Mesenchymal stem cell (in vitro differentiated cells and primary cell): ENCODE measurements at regions not wholly inside any gene's neighbourhood (a gene's known extent, or its start where the extent isn't known, plus 50 kb on each side); places are given as distances from the start of the nearest gene placed in this dataset.
"Not testable (repeated sequence)": the region's sequence is repeated elsewhere in the genome, so short reads cannot be mapped to it uniquely, and the experiment has no call there.

Experiments used
- DNase-seq: peaks from one replicate; pipeline ENCODE4 v3.0.0-alpha.2; 2013
- H2AFZ ChIP-seq: one replicate; pipeline ENCODE4 v1.6.1; 2013; ENCODE audit warnings: low read depth, mild to moderate bottlenecking, control low read depth, inconsistent platforms, low read length, moderate library complexity
- H2AK5ac ChIP-seq: 2 replicates; pipeline ENCODE4 v1.6.1; 2013; ENCODE audit warnings: low read length, moderate library complexity, mild to moderate bottlenecking, inconsistent platforms; ENCODE audit not compliant: severe bottlenecking
- H2BK120ac ChIP-seq: one replicate; pipeline ENCODE4 v1.6.1; 2013; ENCODE audit warnings: low read depth, mild to moderate bottlenecking, inconsistent platforms, low read length, moderate library complexity
- H2BK12ac ChIP-seq, 2 experiments: one replicate each; pipeline ENCODE4 v1.6.1; 2013; ENCODE audit warnings: inconsistent platforms in 2 of 2, low read length in 2 of 2, mild to moderate bottlenecking in 2 of 2, moderate library complexity in 2 of 2, control low read depth in 1 of 2
- H2BK15ac ChIP-seq: one replicate; pipeline ENCODE4 v1.6.1; 2013; ENCODE audit warnings: mild to moderate bottlenecking, low read depth, inconsistent platforms; ENCODE audit not compliant: poor library complexity, severe bottlenecking
- H2BK5ac ChIP-seq: 2 replicates; pipeline ENCODE4 v1.6.1; 2013; ENCODE audit warnings: low read depth, mild to moderate bottlenecking, low read length, control low read depth, inconsistent platforms; ENCODE audit not compliant: poor library complexity, severe bottlenecking
- H3K14ac ChIP-seq, 2 experiments: one replicate each; pipeline ENCODE4 v1.6.1; 2013; ENCODE audit warnings: inconsistent platforms in 2 of 2, low read length in 2 of 2, control low read depth in 1 of 2, mild to moderate bottlenecking in 1 of 2, moderate library complexity in 1 of 2
- H3K18ac ChIP-seq, 2 experiments: one replicate each; pipeline ENCODE4 v1.6.1; 2013; ENCODE audit warnings: inconsistent platforms in 2 of 2, low read length in 2 of 2, control low read depth in 1 of 2, low read depth in 1 of 2, mild to moderate bottlenecking in 1 of 2
- H3K23ac ChIP-seq, 2 experiments: one replicate each; pipeline ENCODE4 v1.6.1; 2013; ENCODE audit warnings: inconsistent platforms in 2 of 2, low read length in 2 of 2, mild to moderate bottlenecking in 2 of 2, moderate library complexity in 2 of 2, control low read depth in 1 of 2
- H3K27ac ChIP-seq: 2 replicates; pipeline ENCODE4 v1.5.1; 2013; ENCODE audit warnings: mild to moderate bottlenecking, moderate library complexity, low read length, control low read depth, inconsistent platforms; ENCODE audit not compliant: poor library complexity, severe bottlenecking
- H3K27me3 ChIP-seq, 2 experiments: 2 replicates each; pipeline versions ENCODE4 v1.6.1 to v1.7.0; 2013; ENCODE audit warnings: low read length in 2 of 2, mild to moderate bottlenecking in 2 of 2, moderate library complexity in 2 of 2, control low read depth in 1 of 2, inconsistent platforms in 1 of 2; ENCODE audit not compliant: control insufficient read depth in 1 of 2, insufficient read depth in 1 of 2
- H3K36me3 ChIP-seq, 2 experiments: 2 replicates each; pipeline versions ENCODE4 v1.6.1 to v1.7.0; 2013; ENCODE audit warnings: low read length in 2 of 2, control low read depth in 1 of 2, inconsistent platforms in 1 of 2, low read depth in 1 of 2, mild to moderate bottlenecking in 1 of 2; ENCODE audit not compliant: insufficient read depth in 2 of 2, control insufficient read depth in 1 of 2
- H3K4ac ChIP-seq, 2 experiments: one replicate each; pipeline ENCODE4 v1.6.1; 2013; ENCODE audit warnings: inconsistent platforms in 2 of 2, low read length in 2 of 2, mild to moderate bottlenecking in 2 of 2, moderate library complexity in 2 of 2, control low read depth in 1 of 2, low read depth in 1 of 2
- H3K4me1 ChIP-seq: 2 replicates; pipeline ENCODE4 v1.6.1; 2013; ENCODE audit warnings: low read depth, low read length, control low read depth; ENCODE audit not compliant: control insufficient read depth, insufficient read depth
- H3K4me2 ChIP-seq: 2 replicates; pipeline ENCODE4 v1.6.1; 2013; ENCODE audit warnings: low read length, mild to moderate bottlenecking, inconsistent platforms; ENCODE audit not compliant: poor library complexity, severe bottlenecking
- H3K4me3 ChIP-seq, 2 experiments: 2 replicates each; pipeline versions ENCODE4 v1.5.1 to v1.7.0; 2013; ENCODE audit warnings: low read length in 2 of 2, mild to moderate bottlenecking in 2 of 2, control low read depth in 1 of 2, low read depth in 1 of 2; ENCODE audit not compliant: insufficient read depth in 1 of 2
- H3K79me1 ChIP-seq: replicated peaks from 2 replicates; pipeline ENCODE4 v1.6.1; 2013; ENCODE audit warnings: mild to moderate bottlenecking, control low read depth, low read length, inconsistent platforms; ENCODE audit not compliant: poor library complexity, severe bottlenecking
- H3K9ac ChIP-seq: 2 replicates; pipeline ENCODE4 v1.7.0; 2013; ENCODE audit warnings: mild to moderate bottlenecking, low read length, moderate library complexity
- H3K9me3 ChIP-seq: 2 replicates; pipeline ENCODE4 v1.7.0; 2013; ENCODE audit warnings: mild to moderate bottlenecking, low read length; ENCODE audit not compliant: control insufficient read depth
- H4K8ac ChIP-seq: one replicate; pipeline ENCODE4 v1.6.1; 2013; ENCODE audit warnings: inconsistent platforms, mild to moderate bottlenecking, low read length, moderate library complexity
- H4K91ac ChIP-seq: one replicate; pipeline ENCODE4 v1.6.1; 2013; ENCODE audit warnings: mild to moderate bottlenecking, low read length, inconsistent platforms
- WGBS: methylation state at CpG from one replicate; pipeline ENCODE4 v1.1.7; 2013; ENCODE audit warnings: mixed read lengths; 5-methylcytosine and 5-hydroxymethylcytosine counted together

DNA sequence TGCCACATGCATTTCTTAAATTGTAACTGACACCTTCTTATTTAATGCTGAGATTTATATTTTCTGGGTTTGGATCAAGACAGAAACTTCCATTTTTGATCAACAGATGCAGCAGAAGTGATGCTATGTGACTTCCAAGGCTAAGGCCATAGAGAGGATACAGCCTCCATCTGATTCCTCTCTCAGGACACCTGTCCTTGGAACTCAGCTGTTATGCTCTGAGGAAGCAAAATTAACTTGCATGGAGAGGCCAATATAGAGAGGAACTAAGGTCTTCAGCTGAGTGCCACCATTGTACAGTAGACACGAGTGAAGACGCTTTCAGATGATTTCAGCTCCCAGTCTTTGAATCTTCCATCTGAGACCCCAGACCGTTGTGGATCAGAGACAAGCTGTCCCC is 296.9 kb upstream of the TBL1XR1 start:
- H3K23ac ChIP-seq, result no peak overlapping the region
- H2AK5ac ChIP-seq, result no peak overlapping the region
- H3K9ac ChIP-seq, result no peak overlapping the region
- H3K27me3 ChIP-seq, result no peaks in the 10 kb centered on the region
- no peak overlapping the region for H4K8ac ChIP-seq
- H3K4ac ChIP-seq, result no peak overlapping the region
- peaks cover 3% of the 10 kb centered on the region for H3K4me1 ChIP-seq
- no peak overlapping the region for H3K18ac ChIP-seq
- H2BK15ac ChIP-seq, result no peak overlapping the region
- no peak overlapping the region for H2BK12ac ChIP-seq
- no peak overlapping the region for H3K4me2 ChIP-seq
- H3K36me3 ChIP-seq, result no peaks in the 10 kb centered on the region
- H3K14ac ChIP-seq, result no peak overlapping the region
- H2BK5ac ChIP-seq, result no peak overlapping the region
- no peak overlapping the region for H3K4me3 ChIP-seq
- no peak overlapping the region for H3K27ac ChIP-seq
- H2AFZ ChIP-seq, result no peak overlapping the region
- no peaks in the 10 kb centered on the region for H3K79me1 ChIP-seq
- H4K91ac ChIP-seq, result no peak overlapping the region
- no peak overlapping the region for H2BK120ac ChIP-seq
- WGBS, result 97% methylated on average over 3 of the region's 3 CpGs
- no peaks in the 10 kb centered on the region for H3K9me3 ChIP-seq
- no peak for DNase-seq

DNA sequence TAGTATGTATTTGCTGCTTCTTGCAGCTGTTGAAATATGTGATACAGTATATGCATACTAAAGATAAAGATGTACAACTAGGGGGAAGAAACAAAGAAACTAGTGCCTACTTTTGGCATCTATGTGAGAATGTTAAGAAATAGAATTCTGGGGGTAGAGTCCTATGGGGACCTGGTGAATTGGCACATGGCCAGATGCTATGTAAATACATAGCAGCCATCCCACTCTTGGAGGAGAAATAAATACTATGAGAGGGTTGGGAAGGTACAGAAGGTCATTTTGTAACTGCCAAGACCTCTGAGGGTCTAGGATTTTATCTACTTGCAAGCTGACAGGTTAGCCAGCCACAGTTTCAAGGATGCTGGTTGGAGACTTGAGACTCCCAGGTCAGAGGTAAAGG is 298.3 kb upstream of the TBL1XR1 start:
- H2BK120ac ChIP-seq, result no peak overlapping the region
- peak overlapping the region in 1 of 2 experiments; percentile 8 for H3K18ac ChIP-seq
- no peak overlapping the region for H3K4me2 ChIP-seq
- no peak overlapping the region for H3K14ac ChIP-seq
- no peak overlapping the region for H3K27ac ChIP-seq
- no peak overlapping the region for H3K23ac ChIP-seq
- H2BK5ac ChIP-seq, result no peak overlapping the region
- H3K27me3 ChIP-seq, result no peaks in the 10 kb centered on the region
- no peak overlapping the region for H2AFZ ChIP-seq
- no peak overlapping the region for H3K4ac ChIP-seq
- DNase-seq, result no peak
- no peak overlapping the region for H3K4me3 ChIP-seq
- no peaks in the 10 kb centered on the region for H3K36me3 ChIP-seq
- peaks cover 3% of the 10 kb centered on the region for H3K4me1 ChIP-seq
- H2AK5ac ChIP-seq, result no peak overlapping the region
- no peak overlapping the region for H4K91ac ChIP-seq
- no peaks in the 10 kb centered on the region for H3K79me1 ChIP-seq
- no peaks in the 10 kb centered on the region for H3K9me3 ChIP-seq
- no peak overlapping the region for H2BK12ac ChIP-seq
- no peak overlapping the region for H4K8ac ChIP-seq
- no peak overlapping the region for H3K9ac ChIP-seq
- no peak overlapping the region for H2BK15ac ChIP-seq

DNA sequence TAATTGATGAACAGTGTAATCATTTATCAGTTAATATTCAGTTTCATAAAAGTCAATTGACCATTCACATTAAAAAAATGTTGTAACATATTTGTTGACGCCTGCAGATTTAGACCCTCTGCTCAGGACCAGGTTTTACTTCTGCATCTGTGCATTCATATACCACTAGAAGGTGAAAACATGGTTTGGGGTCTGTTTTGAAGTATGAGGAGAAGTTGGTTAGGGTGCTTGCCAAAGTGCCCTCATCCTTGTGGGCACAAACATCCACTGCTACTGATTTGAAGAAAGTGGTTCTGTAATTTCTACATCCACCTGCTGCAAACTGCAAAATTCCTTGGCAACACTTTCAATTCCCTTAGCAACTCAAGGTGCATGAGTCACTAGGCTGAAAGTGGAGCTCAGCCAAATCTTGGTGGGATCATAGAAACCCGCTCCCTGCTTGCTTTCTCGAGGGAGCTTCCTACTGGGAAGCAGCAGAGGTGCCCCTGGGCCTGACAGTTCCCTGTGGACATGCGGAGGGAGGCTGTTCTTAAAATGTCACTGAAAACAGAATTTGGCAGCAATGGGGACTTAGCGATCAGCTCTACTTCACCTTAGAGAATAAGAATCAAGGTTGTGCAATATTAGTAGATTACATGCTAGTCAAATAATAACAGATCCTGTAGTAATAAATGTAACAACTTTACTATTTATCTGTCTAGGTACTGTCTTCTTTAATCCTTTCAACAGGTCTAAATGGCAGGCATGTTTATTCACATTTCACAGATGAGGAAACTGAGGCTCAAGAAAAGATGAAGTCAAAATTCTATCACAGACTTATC is 301.0 kb upstream of the TBL1XR1 start:
- Histone ChIP-seq H4K91ac (no peak overlapping the region), H3K27ac (no peak overlapping the region), H2BK120ac (no peak overlapping the region), H2BK15ac (no peak overlapping the region), H2AK5ac (no peak overlapping the region), H2AFZ (peak overlapping the region; percentile 53), H3K9ac (no peak overlapping the region), H3K36me3 (no peaks in the 10 kb centered on the region), H2BK12ac (no peak overlapping the region), H4K8ac (no peak overlapping the region), H3K23ac (no peak overlapping the region), H3K27me3 (no peaks in the 10 kb centered on the region), H3K4me3 (no peak overlapping the region), H3K79me1 (no peaks in the 10 kb centered on the region), H2BK5ac (no peak overlapping the region), H3K18ac (no peak overlapping the region), H3K4me1 (peaks cover 2% of the 10 kb centered on the region), H3K4ac (no peak overlapping the region), H3K14ac (no peak overlapping the region), H3K9me3 (no peaks in the 10 kb centered on the region), H3K4me2 (no peak overlapping the region)
- DNase-seq, result no peak
- WGBS, result 76% methylated on average over 3 of the region's 5 CpGs

DNA sequence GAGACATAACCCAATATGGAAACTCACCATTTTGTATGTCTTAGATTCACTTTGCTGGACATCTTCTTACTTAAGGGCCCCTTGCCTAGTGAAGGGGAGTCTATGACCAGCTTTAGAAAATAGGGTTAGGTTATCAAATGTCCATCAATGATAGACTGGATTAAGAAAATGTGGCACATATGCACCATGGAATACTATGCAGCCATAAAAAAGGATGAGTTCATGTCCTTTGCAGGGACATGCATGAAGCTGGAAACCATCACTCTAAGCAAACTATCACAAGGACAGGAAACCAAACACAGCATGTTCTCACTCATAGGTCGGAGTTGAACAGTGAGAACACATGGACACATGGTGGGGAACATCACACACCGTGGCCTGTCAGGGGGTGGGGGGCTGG is 301.8 kb upstream of the TBL1XR1 start:
- H2BK120ac ChIP-seq, H4K91ac ChIP-seq, H3K4me3 ChIP-seq, H3K4ac ChIP-seq, H3K4me1 ChIP-seq, H2AK5ac ChIP-seq, H3K14ac ChIP-seq, DNase-seq, H3K9ac ChIP-seq, H2AFZ ChIP-seq, H3K23ac ChIP-seq, H2BK5ac ChIP-seq, H3K4me2 ChIP-seq, H2BK15ac ChIP-seq, H4K8ac ChIP-seq, H3K36me3 ChIP-seq, H3K18ac ChIP-seq, H3K27ac ChIP-seq, H3K79me1 ChIP-seq, H3K9me3 ChIP-seq, H3K27me3 ChIP-seq, H2BK12ac ChIP-seq: not testable (repeated sequence)
- 93% methylated on average over 2 of the region's 2 CpGs for WGBS
